CD4-positive, alpha-beta T cell (primary cell): ENCODE measurements at regions not wholly inside any gene's neighbourhood (a gene's known extent, or its start where the extent isn't known, plus 50 kb on each side); places are given as distances from the start of the nearest gene placed in this dataset.

Experiments used
- ATAC-seq: fragments of 200-7000 bp; cut with Tn5 transposase; one replicate; pipeline ENCODE4 v1.10.0; 2022; ENCODE audit warnings: mild to moderate bottlenecking; ENCODE audit not compliant: poor library complexity
- CTCF ChIA-PET: fragments of 350-600 bp; sonication (Branson Sonifier 250); formaldehyde crosslinking; loops from one replicate; lab custom pipeline; 2021; ENCODE audit warnings: antibody characterized with exemption, inconsistent platforms; lab: Charles Lee
- POLR2A ChIA-PET: fragments of 350-600 bp; sonication (Branson Sonifier 250); formaldehyde crosslinking; loops from one replicate; lab custom pipeline; 2021; ENCODE audit warnings: antibody characterized with exemption, inconsistent platforms; lab: Charles Lee
- DNase-seq, 14 experiments: peaks; one replicate each; pipeline ENCODE4 v3.0.0-alpha.2; 2013 to 2020; ENCODE audit warnings: mixed read lengths in 2 of 14
- H3K27ac ChIP-seq, 2 donors: one replicate each; pipeline versions ENCODE4 v1.5.1 to v1.7.0; 2013; ENCODE audit warnings: low read length in 2 of 2, low read depth in 1 of 2, mild to moderate bottlenecking in 1 of 2
- H3K27me3 ChIP-seq, 2 experiments: 1 replicate in 1 of 2; 2 replicates in 1 of 2; pipeline versions ENCODE4 v1.6.1 to v1.7.0; 2013; ENCODE audit warnings: low read length in 2 of 2, control low read depth in 1 of 2, mild to moderate bottlenecking in 1 of 2, moderate library complexity in 1 of 2; ENCODE audit not compliant: insufficient read depth in 2 of 2, control insufficient read depth in 1 of 2
- H3K36me3 ChIP-seq: one replicate; pipeline ENCODE4 v1.6.1; 2013; ENCODE audit warnings: low read length, control low read depth; ENCODE audit not compliant: insufficient read depth
- H3K4me1 ChIP-seq: one replicate; pipeline ENCODE4 v1.6.1; 2013; ENCODE audit warnings: low read length, control low read depth; ENCODE audit not compliant: insufficient read depth
- H3K4me3 ChIP-seq: one replicate; pipeline ENCODE4 v1.5.1; 2013; ENCODE audit warnings: mild to moderate bottlenecking, low read length, moderate library complexity
- H3K9me3 ChIP-seq, 2 experiments: 1 replicate in 1 of 2; 2 replicates in 1 of 2; pipeline versions ENCODE4 v1.6.1 to v1.7.0; 2013; ENCODE audit warnings: low read length in 2 of 2, mild to moderate bottlenecking in 2 of 2, control low read depth in 1 of 2, moderate library complexity in 1 of 2; ENCODE audit not compliant: control insufficient read depth in 1 of 2, insufficient read depth in 1 of 2
- H3K27ac Mint-ChIP-seq: one replicate; pipeline ENCODE4 v1.8.0; 2020; ENCODE audit warnings: mixed read lengths
- H3K27me3 Mint-ChIP-seq: one replicate; pipeline ENCODE4 v1.8.0; 2021; ENCODE audit warnings: mixed read lengths
- H3K36me3 Mint-ChIP-seq: one replicate; pipeline ENCODE4 v1.8.0; 2021; ENCODE audit warnings: low read depth, mixed read lengths
- H3K4me1 Mint-ChIP-seq: one replicate; pipeline ENCODE4 v1.8.0; 2021; ENCODE audit warnings: low read depth, mixed read lengths
- H3K4me3 Mint-ChIP-seq: one replicate; pipeline ENCODE4 v1.8.0; 2020; ENCODE audit warnings: mild to moderate bottlenecking, mixed read lengths
- H3K9me3 Mint-ChIP-seq: one replicate; pipeline ENCODE4 v1.8.0; 2020; ENCODE audit warnings: mixed read lengths
- intact Hi-C, 2 experiments: fragments of 100-400 bp; cut with DNase I in 1 of 2; cut with micrococcal nuclease in 1 of 2; formaldehyde crosslinking; loops; one replicate each; pipeline versions ENCODE4 v1.15.1 to v1.9.0; 2023 to 2025; cut with DNase I, micrococcal nuclease
- TF ChIP-seq, protein P1 (sequence below): fragments of 200-600 bp; IDR thresholded peaks from one replicate; pipeline ENCODE4 v1.8.0; 2022; ENCODE audit warnings: antibody characterized with exemption, mild to moderate bottlenecking

GRCh38 chr11:130650456-130651030 is 202.1 kb downstream of the ADAMTS15 start:
- DNase-seq = no peak
- peaks cover 20% of the 10 kb centered on the region for H3K27me3 Mint-ChIP-seq
- H3K9me3 ChIP-seq = no peaks in the 10 kb centered on the region
- H3K27ac ChIP-seq = no peak overlapping the region
- intact Hi-C loops = no loop called here
- H3K4me1 ChIP-seq = no peaks in the 10 kb centered on the region
- H3K4me1 Mint-ChIP-seq = no peaks in the 10 kb centered on the region
- H3K36me3 Mint-ChIP-seq = no peaks in the 10 kb centered on the region
- no peak overlapping the region for H3K27ac Mint-ChIP-seq
- ATAC-seq = no peak
- ChIA-PET POLR2A (no interaction called here), CTCF (no interaction called here)
- TF ChIP-seq, protein P1, sequence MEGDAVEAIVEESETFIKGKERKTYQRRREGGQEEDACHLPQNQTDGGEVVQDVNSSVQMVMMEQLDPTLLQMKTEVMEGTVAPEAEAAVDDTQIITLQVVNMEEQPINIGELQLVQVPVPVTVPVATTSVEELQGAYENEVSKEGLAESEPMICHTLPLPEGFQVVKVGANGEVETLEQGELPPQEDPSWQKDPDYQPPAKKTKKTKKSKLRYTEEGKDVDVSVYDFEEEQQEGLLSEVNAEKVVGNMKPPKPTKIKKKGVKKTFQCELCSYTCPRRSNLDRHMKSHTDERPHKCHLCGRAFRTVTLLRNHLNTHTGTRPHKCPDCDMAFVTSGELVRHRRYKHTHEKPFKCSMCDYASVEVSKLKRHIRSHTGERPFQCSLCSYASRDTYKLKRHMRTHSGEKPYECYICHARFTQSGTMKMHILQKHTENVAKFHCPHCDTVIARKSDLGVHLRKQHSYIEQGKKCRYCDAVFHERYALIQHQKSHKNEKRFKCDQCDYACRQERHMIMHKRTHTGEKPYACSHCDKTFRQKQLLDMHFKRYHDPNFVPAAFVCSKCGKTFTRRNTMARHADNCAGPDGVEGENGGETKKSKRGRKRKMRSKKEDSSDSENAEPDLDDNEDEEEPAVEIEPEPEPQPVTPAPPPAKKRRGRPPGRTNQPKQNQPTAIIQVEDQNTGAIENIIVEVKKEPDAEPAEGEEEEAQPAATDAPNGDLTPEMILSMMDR = no peak
- no peak overlapping the region for H3K4me3 ChIP-seq
- no peaks in the 10 kb centered on the region for H3K36me3 ChIP-seq
- no peak overlapping the region for H3K4me3 Mint-ChIP-seq
- H3K27me3 ChIP-seq = no peaks in the 10 kb centered on the region
- no peaks in the 10 kb centered on the region for H3K9me3 Mint-ChIP-seq

- CTCF ChIA-PET = interaction anchor here (0.6 to 0.7 kb wide), 2 partner anchors 203 to 912 kb away, joined by 3 read pairs; no protein-coding TSS in a partner anchor
These were observed 202.8 kb downstream of the ADAMTS15 start for GRCh38 chr11:130651066-130651855.

GRCh38 chr11:130652671-130653335 is 204.4 kb downstream of the ADAMTS15 start:
- Mint-ChIP-seq H3K36me3 (no peaks in the 10 kb centered on the region), H3K27me3 (peaks cover 25% of the 10 kb centered on the region), H3K9me3 (peaks cover 5% of the 10 kb centered on the region), H3K27ac (no peak overlapping the region), H3K4me1 (no peaks in the 10 kb centered on the region), H3K4me3 (no peak overlapping the region)
- DNase-seq (no peak), ATAC-seq (no peak)
- ChIA-PET POLR2A (no interaction called here), CTCF (no interaction called here)
- TF ChIP-seq, protein P1 = no peak
- H3K36me3 ChIP-seq = no peaks in the 10 kb centered on the region
- no peak overlapping the region for H3K4me3 ChIP-seq
- no peaks in the 10 kb centered on the region for H3K27me3 ChIP-seq
- H3K4me1 ChIP-seq = no peaks in the 10 kb centered on the region
- H3K27ac ChIP-seq = no peak overlapping the region
- H3K9me3 ChIP-seq = no peaks in the 10 kb centered on the region
- intact Hi-C loops = no loop called here

More at GRCh38 chr11:130651066-130651855, 202.8 kb downstream of the ADAMTS15 start:
- TF ChIP-seq, protein P1 = no peak
- ATAC-seq (no peak), DNase-seq (no peak)
- H3K4me1 ChIP-seq = no peaks in the 10 kb centered on the region
- H3K9me3 ChIP-seq = no peaks in the 10 kb centered on the region
- H3K4me3 ChIP-seq = no peak overlapping the region
- H3K27me3 ChIP-seq = no peaks in the 10 kb centered on the region
- Mint-ChIP-seq H3K27ac (no peak overlapping the region), H3K27me3 (peaks cover 25% of the 10 kb centered on the region), H3K9me3 (peaks cover 5% of the 10 kb centered on the region), H3K4me1 (no peaks in the 10 kb centered on the region), H3K36me3 (no peaks in the 10 kb centered on the region), H3K4me3 (no peak overlapping the region)
- H3K36me3 ChIP-seq = no peaks in the 10 kb centered on the region
- no peak overlapping the region for H3K27ac ChIP-seq
- intact Hi-C loops = no loop called here
- POLR2A ChIA-PET = no interaction called here
